ENCODE measurements at regions not wholly inside any gene's neighbourhood (a gene's known extent, or its start where the extent isn't known, plus 50 kb on each side); places are given as distances from the start of the nearest gene placed in this dataset.
A peak's percentile ranks its signal among the peaks of the same experiment; 100 is the strongest.

GRCh38 chr2:58435246-58435645, 194.1 kb upstream of the FANCL start:
- no peak overlapping the region for H2AFZ ChIP-seq (ENCODE audit: low read length)
- no peak overlapping the region for H3K4me3 ChIP-seq (ENCODE audit: extremely low read depth in 1 of 4, insufficient read depth in 2 of 4, low read depth in 3 of 4, low read length in 4 of 4)
- H3K27me3 ChIP-seq (replicated peaks in 1 of 4; ENCODE audit: control insufficient read depth in 3 of 4, extremely low read depth in 1 of 4, insufficient read depth in 3 of 4, low read length in 3 of 4), result no peaks in the 10 kb centered on the region
- no peak overlapping the region for H2AK5ac ChIP-seq (ENCODE audit: low read depth, low read length)
- no peak overlapping the region for H2BK15ac ChIP-seq (ENCODE audit: low read length)
- H3K4ac ChIP-seq (replicated peaks; ENCODE audit: insufficient read length, low read depth, low read length), result no peak overlapping the region
- peaks cover 0 to 12% (median 1%) of the 10 kb centered on the region in 4 experiments; a peak in 2 of 7 replicates for H3K4me1 ChIP-seq (replicated peaks in 1 of 4; ENCODE audit: control insufficient read depth in 3 of 4, insufficient read depth in 4 of 4, low read length in 3 of 4)
- H3K36me3 ChIP-seq (ENCODE audit: control insufficient read depth in 2 of 4, insufficient read depth in 4 of 4, low read length in 3 of 4), result no peaks in the 10 kb centered on the region
- H3K79me2 ChIP-seq (ENCODE audit: control insufficient read depth in 1 of 2, insufficient read depth in 2 of 2, low read length in 2 of 2), result no peaks in the 10 kb centered on the region; a peak in 1 of 4 replicates
- H2BK12ac ChIP-seq (ENCODE audit: low read depth, low read length), result no peak overlapping the region
- H4K8ac ChIP-seq (ENCODE audit: extremely low read depth, insufficient read depth, low read length), result no peak overlapping the region
- ChIA-PET CTCF (ENCODE audit: partially characterized antibody) (interaction anchor here (0.7 to 1.3 kb wide), 3 partner anchors 12 to 72 kb away, joined by 3 read pairs; no protein-coding TSS in a partner anchor), POLR2A (ENCODE audit: partially characterized antibody) (no interaction called here)
- H3K79me1 ChIP-seq (ENCODE audit: low read depth, low read length), result no peaks in the 10 kb centered on the region
- H3K9me3 ChIP-seq (ENCODE audit: insufficient read depth in 2 of 2, low read depth in 1 of 2, low read length in 1 of 2), result no peaks in the 10 kb centered on the region
- no peak overlapping the region for H3K4me2 ChIP-seq (ENCODE audit: insufficient read depth in 1 of 2, low read depth in 2 of 2, low read length in 2 of 2)
- WGBS, 2 experiments (ENCODE audit: extremely low coverage in 1 of 2, insufficient coverage in 1 of 2, insufficient read length in 1 of 2, insufficient replicate concordance in 2 of 2, low coverage in 1 of 2, low lambda C conversion rate in 2 of 2, missing lambda C conversion rate in 1 of 2), result 91% methylated on average over 3 of the region's 3 CpGs; no CpG with 5 or more reads in 1 of the 2 experiments
- no peak overlapping the region for H4K5ac ChIP-seq (ENCODE audit: insufficient read length, low read depth, low read length)
- H3K18ac ChIP-seq (ENCODE audit: extremely low read depth, low read length), result no peak overlapping the region
- H2BK20ac ChIP-seq (ENCODE audit: low read length), result no peak overlapping the region
- H3K56ac ChIP-seq (replicated peaks; ENCODE audit: insufficient read length, low read depth, low read length), result no peak overlapping the region
- no peak overlapping the region for H3K23ac ChIP-seq (ENCODE audit: insufficient read length)
- no peaks in the 10 kb centered on the region for H3K23me2 ChIP-seq (ENCODE audit: low read depth, low read length)
- FAIRE-seq (no peak), DNase-seq (ENCODE audit: low read depth in 1 of 2, low spot score in 2 of 2) (no peak)
- peak; percentile 35; the same call in 1 of the 2 replicates for TF ChIP-seq JUND (IDR thresholded peaks at IDR 0.05; ENCODE audit: low read length)
- TF ChIP-seq KDM4A (IDR thresholded peaks at IDR 0.05; ENCODE audit: low read depth, low read length, severe bottlenecking), result no peak
- TF ChIP-seq RXRA (IDR thresholded peaks at IDR 0.05; ENCODE audit: insufficient read depth, low read depth, low read length), result no peak
- H3K14ac ChIP-seq (ENCODE audit: insufficient read length), result no peak overlapping the region
- H3K9ac ChIP-seq (replicated peaks in 1 of 4; ENCODE audit: extremely low read depth in 1 of 4, low read depth in 3 of 4, low read length in 3 of 4), result no peak overlapping the region
- no peak overlapping the region for H4K91ac ChIP-seq (replicated peaks; ENCODE audit: insufficient read length, low read length)
- H2BK120ac ChIP-seq (replicated peaks; ENCODE audit: low read depth, low read length), result no peak overlapping the region
- no peak overlapping the region for H2BK5ac ChIP-seq (ENCODE audit: low read depth, low read length)
- H3K27ac ChIP-seq (ENCODE audit: low read depth, low read length), result no peak overlapping the region
- no peaks in the 10 kb centered on the region for H4K20me1 ChIP-seq (replicated peaks in 1 of 2; ENCODE audit: control insufficient read depth in 1 of 2, insufficient read depth in 2 of 2, low read length in 2 of 2)
